HepG2 (cell line): ENCODE measurements at regions not wholly inside any gene's neighbourhood (a gene's known extent, or its start where the extent isn't known, plus 50 kb on each side); places are given as distances from the start of the nearest gene placed in this dataset.

Experiments
- ARNT ChIP-seq: fragments of 450-650 bp; IDR thresholded peaks from 2 replicates; pipeline ENCODE4 v1.6.1; 2017
- DMAP1 ChIP-seq: IDR thresholded peaks from 2 replicates; pipeline ENCODE4 v1.6.1; 2016
- DR1 ChIP-seq: sonication (generic); formaldehyde crosslinking; IDR thresholded peaks from 2 replicates; pipeline ENCODE4 v1.8.0; 2021; ENCODE audit warnings: mild to moderate bottlenecking, missing genetic modification reagents, inconsistent platforms
- FOXK1 ChIP-seq: sonication (generic); formaldehyde crosslinking; IDR thresholded peaks from 2 replicates; pipeline ENCODE4 v1.4.0; 2020; ENCODE audit warnings: low read depth, missing genetic modification reagents, borderline replicate concordance
- NAIF1 ChIP-seq: sonication (generic); formaldehyde crosslinking; IDR thresholded peaks from 2 replicates; pipeline ENCODE4 v1.5.0; 2020; ENCODE audit warnings: mild to moderate bottlenecking, missing genetic modification reagents, borderline replicate concordance
- NFIC ChIP-seq: IDR thresholded peaks from 2 replicates; pipeline ENCODE4 v1.6.1; 2012; ENCODE audit warnings: mild to moderate bottlenecking, low read length, inconsistent platforms
- SKI ChIP-seq: fragments of 450-650 bp; IDR thresholded peaks from one replicate; pipeline ENCODE4 v1.6.1; 2018; ENCODE audit warnings: mild to moderate bottlenecking; ENCODE audit not compliant: partially characterized antibody
- SOX13 ChIP-seq, 3 experiments: fragments of 450-650 bp in 1 of 3; sonication (generic) in 1 of 3; formaldehyde crosslinking in 1 of 3; IDR thresholded peaks in 2 of 3; conservative IDR thresholded peaks in 1 of 3; 2 replicates each; pipeline versions ENCODE4 v1.5.0 to v1.6.1; 2016 to 2020; ENCODE audit warnings: antibody characterized with exemption in 1 of 3, mild to moderate bottlenecking in 1 of 3, missing compliant biosample characterization in 1 of 3, missing genetic modification reagents in 1 of 3, moderate library complexity in 1 of 3
- ZBTB20 ChIP-seq: sonication (generic); formaldehyde crosslinking; IDR thresholded peaks from 2 replicates; pipeline ENCODE4 v1.8.1; 2023; ENCODE audit warnings: missing genetic modification reagents, low read depth, mild to moderate bottlenecking, borderline replicate concordance
- ZNF12 ChIP-seq: sonication (generic); formaldehyde crosslinking; IDR thresholded peaks from 2 replicates; pipeline ENCODE4 v1.5.0; 2020; ENCODE audit warnings: missing genetic modification reagents
- ZNF234 ChIP-seq: sonication (generic); formaldehyde crosslinking; conservative IDR thresholded peaks from 2 replicates; pipeline ENCODE4 v1.5.1; 2020; ENCODE audit warnings: mild to moderate bottlenecking, missing genetic modification reagents
- ZNF264 ChIP-seq: sonication (generic); formaldehyde crosslinking; IDR thresholded peaks from 2 replicates; pipeline ENCODE4 v1.4.0; 2020; ENCODE audit warnings: missing genetic modification reagents
- ZNF335 ChIP-seq: sonication (generic); formaldehyde crosslinking; IDR thresholded peaks from 2 replicates; pipeline ENCODE4 v1.4.0; 2020; ENCODE audit warnings: missing genetic modification reagents
- ZNF543 ChIP-seq: sonication (generic); formaldehyde crosslinking; IDR thresholded peaks from 2 replicates; pipeline ENCODE4 v1.4.0; 2020; ENCODE audit warnings: mild to moderate bottlenecking, missing genetic modification reagents
- ZNF619 ChIP-seq: sonication (generic); formaldehyde crosslinking; IDR thresholded peaks from 2 replicates; pipeline ENCODE4 v1.4.0; 2020; ENCODE audit warnings: mild to moderate bottlenecking, missing genetic modification reagents
- ZNF773 ChIP-seq: sonication (generic); formaldehyde crosslinking; IDR thresholded peaks from 2 replicates; pipeline ENCODE4 v1.4.0; 2020; ENCODE audit warnings: missing genetic modification reagents, borderline replicate concordance
- TF ChIP-seq, protein P1 (sequence below): sonication (generic); formaldehyde crosslinking; conservative IDR thresholded peaks from 2 replicates; pipeline ENCODE4 v1.4.0; 2020; ENCODE audit warnings: missing genetic modification reagents
- TF ChIP-seq, protein P2 (sequence below): IDR thresholded peaks from 2 replicates; pipeline ENCODE4 v1.6.1; 2016; ENCODE audit warnings: missing compliant biosample characterization, missing genetic modification reagents, borderline replicate concordance
- TF ChIP-seq, protein P3 (sequence below): sonication (generic); formaldehyde crosslinking; IDR thresholded peaks from 2 replicates; pipeline ENCODE4 v1.4.0; 2020; ENCODE audit warnings: mild to moderate bottlenecking, missing genetic modification reagents
- TF ChIP-seq, protein P4 (sequence below): sonication (generic); formaldehyde crosslinking; IDR thresholded peaks from 2 replicates; pipeline ENCODE4 v1.5.0; 2020; ENCODE audit warnings: missing genetic modification reagents
- TF ChIP-seq, protein P5 (sequence below): sonication (generic); formaldehyde crosslinking; IDR thresholded peaks from 2 replicates; pipeline ENCODE4 v1.4.0; 2020; ENCODE audit warnings: missing genetic modification reagents

DNA sequence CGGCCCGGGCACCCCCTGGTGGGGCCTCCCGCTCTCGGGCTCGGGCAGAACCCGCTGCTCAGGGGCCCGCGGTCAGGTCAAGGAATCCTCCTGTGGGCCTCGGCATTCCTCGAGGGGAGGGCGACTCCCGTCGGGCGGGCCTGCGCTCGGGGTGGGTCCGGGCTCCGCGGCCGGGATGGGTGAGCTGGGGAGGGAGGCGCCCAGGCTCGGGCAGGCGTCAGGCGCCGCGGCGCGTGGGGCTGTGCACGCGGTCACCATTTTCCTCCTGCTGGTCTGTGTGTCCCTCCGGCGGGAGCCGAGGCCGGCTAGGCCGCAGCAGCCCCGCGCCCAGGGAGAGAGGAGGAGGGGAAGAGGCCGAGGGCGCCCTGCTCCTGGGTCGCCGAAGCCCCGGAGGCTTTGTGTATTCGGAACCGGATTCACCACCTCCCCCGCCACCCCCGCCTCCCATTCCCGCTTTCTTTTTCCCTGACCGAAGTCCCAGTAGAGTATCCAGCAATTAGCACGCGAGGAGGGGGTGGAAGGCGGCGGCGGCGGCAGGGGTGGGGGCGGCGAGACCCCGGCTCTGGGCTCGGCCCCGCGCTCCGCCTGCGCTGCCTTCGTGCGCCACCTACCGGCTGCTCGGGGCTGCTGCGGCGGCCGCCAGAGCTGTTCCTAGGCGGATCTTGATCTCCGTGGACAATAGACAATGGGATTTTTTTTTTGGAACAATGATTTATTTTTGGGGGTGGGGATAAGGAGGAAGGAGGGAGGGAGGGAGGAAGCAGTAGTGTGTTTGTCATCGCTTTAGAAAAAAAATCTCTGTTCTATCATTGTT is 99.0 kb upstream of the MAML3 start (continued):
- TF ChIP-seq, protein P1, sequence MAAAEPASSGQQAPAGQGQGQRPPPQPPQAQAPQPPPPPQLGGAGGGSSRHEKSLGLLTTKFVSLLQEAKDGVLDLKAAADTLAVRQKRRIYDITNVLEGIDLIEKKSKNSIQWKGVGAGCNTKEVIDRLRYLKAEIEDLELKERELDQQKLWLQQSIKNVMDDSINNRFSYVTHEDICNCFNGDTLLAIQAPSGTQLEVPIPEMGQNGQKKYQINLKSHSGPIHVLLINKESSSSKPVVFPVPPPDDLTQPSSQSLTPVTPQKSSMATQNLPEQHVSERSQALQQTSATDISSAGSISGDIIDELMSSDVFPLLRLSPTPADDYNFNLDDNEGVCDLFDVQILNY = no peak
- TF ChIP-seq, protein P2, sequence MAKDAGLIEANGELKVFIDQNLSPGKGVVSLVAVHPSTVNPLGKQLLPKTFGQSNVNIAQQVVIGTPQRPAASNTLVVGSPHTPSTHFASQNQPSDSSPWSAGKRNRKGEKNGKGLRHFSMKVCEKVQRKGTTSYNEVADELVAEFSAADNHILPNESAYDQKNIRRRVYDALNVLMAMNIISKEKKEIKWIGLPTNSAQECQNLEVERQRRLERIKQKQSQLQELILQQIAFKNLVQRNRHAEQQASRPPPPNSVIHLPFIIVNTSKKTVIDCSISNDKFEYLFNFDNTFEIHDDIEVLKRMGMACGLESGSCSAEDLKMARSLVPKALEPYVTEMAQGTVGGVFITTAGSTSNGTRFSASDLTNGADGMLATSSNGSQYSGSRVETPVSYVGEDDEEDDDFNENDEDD = no peak
- TF ChIP-seq ZNF543 (CRISPR knock-in tag) (no peak), SKI (no peak), ZNF264 (no peak), NFIC (no peak), ARNT (no peak), ZNF234 (no peak), ZNF773 (CRISPR knock-in tag) (no peak), SOX13 (IDR thresholded peaks at IDR 0.05) (0 out of 2 replicates have a peak, but pooled peaks have one; percentile 39), SOX13 (CRISPR knock-in tag; conservative IDR thresholded peaks at IDR 0.05 in 1 of 2, IDR thresholded peaks at IDR 0.05 in 1 of 2) (peak in 1 of 2 experiments; percentile 76; a peak in 2 of 4 replicates), FOXK1 (CRISPR knock-in tag) (no peak), DMAP1 (CRISPR knock-in tag) (no peak), ZBTB20 (CRISPR knock-in tag) (no peak), NAIF1 (no peak), ZNF619 (no peak), ZNF12 (no peak), DR1 (no peak), ZNF335 (no peak)
- TF ChIP-seq, protein P3, sequence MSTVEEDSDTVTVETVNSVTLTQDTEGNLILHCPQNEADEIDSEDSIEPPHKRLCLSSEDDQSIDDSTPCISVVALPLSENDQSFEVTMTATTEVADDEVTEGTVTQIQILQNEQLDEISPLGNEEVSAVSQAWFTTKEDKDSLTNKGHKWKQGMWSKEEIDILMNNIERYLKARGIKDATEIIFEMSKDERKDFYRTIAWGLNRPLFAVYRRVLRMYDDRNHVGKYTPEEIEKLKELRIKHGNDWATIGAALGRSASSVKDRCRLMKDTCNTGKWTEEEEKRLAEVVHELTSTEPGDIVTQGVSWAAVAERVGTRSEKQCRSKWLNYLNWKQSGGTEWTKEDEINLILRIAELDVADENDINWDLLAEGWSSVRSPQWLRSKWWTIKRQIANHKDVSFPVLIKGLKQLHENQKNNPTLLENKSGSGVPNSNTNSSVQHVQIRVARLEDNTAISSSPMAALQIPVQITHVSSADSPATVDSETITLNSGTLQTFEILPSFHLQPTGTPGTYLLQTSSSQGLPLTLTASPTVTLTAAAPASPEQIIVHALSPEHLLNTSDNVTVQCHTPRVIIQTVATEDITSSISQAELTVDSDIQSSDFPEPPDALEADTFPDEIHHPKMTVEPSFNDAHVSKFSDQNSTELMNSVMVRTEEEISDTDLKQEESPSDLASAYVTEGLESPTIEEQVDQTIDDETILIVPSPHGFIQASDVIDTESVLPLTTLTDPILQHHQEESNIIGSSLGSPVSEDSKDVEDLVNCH (CRISPR knock-in tag) = no peak
- TF ChIP-seq, protein P4, sequence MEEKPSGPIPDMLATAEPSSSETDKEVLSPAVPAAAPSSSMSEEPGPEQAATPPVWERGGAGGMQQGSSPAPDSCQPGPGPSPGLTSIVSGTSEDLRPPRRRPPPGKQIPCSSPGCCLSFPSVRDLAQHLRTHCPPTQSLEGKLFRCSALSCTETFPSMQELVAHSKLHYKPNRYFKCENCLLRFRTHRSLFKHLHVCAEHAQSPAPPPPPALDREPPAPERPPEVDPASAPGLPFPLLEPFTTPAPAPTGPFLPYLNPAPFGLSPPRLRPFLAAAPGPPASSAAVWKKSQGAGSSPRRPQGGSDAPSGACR (CRISPR knock-in tag) = 0 out of 2 replicates have a peak, but pooled peaks have one; percentile 50
- TF ChIP-seq, protein P5, sequence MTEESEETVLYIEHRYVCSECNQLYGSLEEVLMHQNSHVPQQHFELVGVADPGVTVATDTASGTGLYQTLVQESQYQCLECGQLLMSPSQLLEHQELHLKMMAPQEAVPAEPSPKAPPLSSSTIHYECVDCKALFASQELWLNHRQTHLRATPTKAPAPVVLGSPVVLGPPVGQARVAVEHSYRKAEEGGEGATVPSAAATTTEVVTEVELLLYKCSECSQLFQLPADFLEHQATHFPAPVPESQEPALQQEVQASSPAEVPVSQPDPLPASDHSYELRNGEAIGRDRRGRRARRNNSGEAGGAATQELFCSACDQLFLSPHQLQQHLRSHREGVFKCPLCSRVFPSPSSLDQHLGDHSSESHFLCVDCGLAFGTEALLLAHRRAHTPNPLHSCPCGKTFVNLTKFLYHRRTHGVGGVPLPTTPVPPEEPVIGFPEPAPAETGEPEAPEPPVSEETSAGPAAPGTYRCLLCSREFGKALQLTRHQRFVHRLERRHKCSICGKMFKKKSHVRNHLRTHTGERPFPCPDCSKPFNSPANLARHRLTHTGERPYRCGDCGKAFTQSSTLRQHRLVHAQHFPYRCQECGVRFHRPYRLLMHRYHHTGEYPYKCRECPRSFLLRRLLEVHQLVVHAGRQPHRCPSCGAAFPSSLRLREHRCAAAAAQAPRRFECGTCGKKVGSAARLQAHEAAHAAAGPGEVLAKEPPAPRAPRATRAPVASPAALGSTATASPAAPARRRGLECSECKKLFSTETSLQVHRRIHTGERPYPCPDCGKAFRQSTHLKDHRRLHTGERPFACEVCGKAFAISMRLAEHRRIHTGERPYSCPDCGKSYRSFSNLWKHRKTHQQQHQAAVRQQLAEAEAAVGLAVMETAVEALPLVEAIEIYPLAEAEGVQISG (CRISPR knock-in tag) = no peak
